ENCODE measurements at regions not wholly inside any gene's neighbourhood (a gene's known extent, or its start where the extent isn't known, plus 50 kb on each side); places are given as distances from the start of the nearest gene placed in this dataset.

- H3K9ac ChIP-seq (ENCODE audit: low read length), result no peak overlapping the region
- no peaks in the 10 kb centered on the region for H3K4me1 ChIP-seq (ENCODE audit: control insufficient read depth, insufficient read depth, low read length)
- H3K4me3 ChIP-seq (ENCODE audit: low read length), result no peak overlapping the region
- H3K27ac ChIP-seq (ENCODE audit: low read depth, low read length), result no peak overlapping the region
- no peaks in the 10 kb centered on the region for H3K27me3 ChIP-seq (ENCODE audit: control insufficient read depth, insufficient read depth, low read length)
- H3K36me3 ChIP-seq (ENCODE audit: control insufficient read depth, insufficient read depth, low read length), result no peaks in the 10 kb centered on the region
These were observed 342.2 kb upstream of the SFSWAP start for GRCh38 chr12:131368668-131369071.

GRCh38 chr12:131369094-131369845 is 341.6 kb upstream of the SFSWAP start:
- no peak overlapping the region for H3K4me3 ChIP-seq (ENCODE audit: low read length)
- H3K9ac ChIP-seq (ENCODE audit: low read length), result no peak overlapping the region
- no peak overlapping the region for H3K27ac ChIP-seq (ENCODE audit: low read depth, low read length)
- no peaks in the 10 kb centered on the region for H3K4me1 ChIP-seq (ENCODE audit: control insufficient read depth, insufficient read depth, low read length)
- H3K36me3 ChIP-seq (ENCODE audit: control insufficient read depth, insufficient read depth, low read length), result no peaks in the 10 kb centered on the region
- no peaks in the 10 kb centered on the region for H3K27me3 ChIP-seq (ENCODE audit: control insufficient read depth, insufficient read depth, low read length)

- H3K9ac ChIP-seq (ENCODE audit: low read length), result no peak overlapping the region
- no peaks in the 10 kb centered on the region for H3K27me3 ChIP-seq (ENCODE audit: control insufficient read depth, insufficient read depth, low read length)
- H3K4me3 ChIP-seq (ENCODE audit: low read length), result no peak overlapping the region
- no peak overlapping the region for H3K27ac ChIP-seq (ENCODE audit: low read depth, low read length)
- no peaks in the 10 kb centered on the region for H3K4me1 ChIP-seq (ENCODE audit: control insufficient read depth, insufficient read depth, low read length)
- H3K36me3 ChIP-seq (ENCODE audit: control insufficient read depth, insufficient read depth, low read length), result no peaks in the 10 kb centered on the region
These were observed 340.6 kb upstream of the SFSWAP start for GRCh38 chr12:131370321-131370720.

GRCh38 chr12:131370791-131371347 is 340.0 kb upstream of the SFSWAP start:
- no peak overlapping the region for H3K9ac ChIP-seq (ENCODE audit: low read length)
- H3K27ac ChIP-seq (ENCODE audit: low read depth, low read length), result no peak overlapping the region
- H3K4me3 ChIP-seq (ENCODE audit: low read length), result no peak overlapping the region
- H3K36me3 ChIP-seq (ENCODE audit: control insufficient read depth, insufficient read depth, low read length), result no peaks in the 10 kb centered on the region
- H3K27me3 ChIP-seq (ENCODE audit: control insufficient read depth, insufficient read depth, low read length), result no peaks in the 10 kb centered on the region
- H3K4me1 ChIP-seq (ENCODE audit: control insufficient read depth, insufficient read depth, low read length), result no peaks in the 10 kb centered on the region

GRCh38 chr12:131371401-131372170 is 339.3 kb upstream of the SFSWAP start:
- Histone ChIP-seq H3K36me3 (ENCODE audit: control insufficient read depth, insufficient read depth, low read length) (no peaks in the 10 kb centered on the region), H3K4me3 (ENCODE audit: low read length) (no peak overlapping the region), H3K27ac (ENCODE audit: low read depth, low read length) (no peak overlapping the region), H3K27me3 (ENCODE audit: control insufficient read depth, insufficient read depth, low read length) (no peaks in the 10 kb centered on the region), H3K4me1 (ENCODE audit: control insufficient read depth, insufficient read depth, low read length) (no peaks in the 10 kb centered on the region), H3K9ac (ENCODE audit: low read length) (no peak overlapping the region)

GRCh38 chr12:131372171-131372475 is 338.8 kb upstream of the SFSWAP start:
- no peaks in the 10 kb centered on the region for H3K36me3 ChIP-seq (ENCODE audit: control insufficient read depth, insufficient read depth, low read length)
- no peaks in the 10 kb centered on the region for H3K4me1 ChIP-seq (ENCODE audit: control insufficient read depth, insufficient read depth, low read length)
- no peaks in the 10 kb centered on the region for H3K27me3 ChIP-seq (ENCODE audit: control insufficient read depth, insufficient read depth, low read length)
- no peak overlapping the region for H3K27ac ChIP-seq (ENCODE audit: low read depth, low read length)
- no peak overlapping the region for H3K9ac ChIP-seq (ENCODE audit: low read length)
- no peak overlapping the region for H3K4me3 ChIP-seq (ENCODE audit: low read length)

- Histone ChIP-seq H3K4me3 (ENCODE audit: low read length) (no peak overlapping the region), H3K27ac (ENCODE audit: low read depth, low read length) (no peak overlapping the region), H3K9ac (ENCODE audit: low read length) (no peak overlapping the region), H3K27me3 (ENCODE audit: control insufficient read depth, insufficient read depth, low read length) (no peaks in the 10 kb centered on the region), H3K36me3 (ENCODE audit: control insufficient read depth, insufficient read depth, low read length) (no peaks in the 10 kb centered on the region), H3K4me1 (ENCODE audit: control insufficient read depth, insufficient read depth, low read length) (no peaks in the 10 kb centered on the region)
These were observed 338.1 kb upstream of the SFSWAP start for GRCh38 chr12:131372706-131373195.

GRCh38 chr12:131375261-131375971 is 335.5 kb upstream of the SFSWAP start:
- H3K9ac ChIP-seq (ENCODE audit: low read length), result no peak overlapping the region
- H3K27me3 ChIP-seq (ENCODE audit: control insufficient read depth, insufficient read depth, low read length), result peaks cover 2% of the 10 kb centered on the region
- no peak overlapping the region for H3K4me3 ChIP-seq (ENCODE audit: low read length)
- H3K27ac ChIP-seq (ENCODE audit: low read depth, low read length), result no peak overlapping the region
- no peaks in the 10 kb centered on the region for H3K36me3 ChIP-seq (ENCODE audit: control insufficient read depth, insufficient read depth, low read length)
- H3K4me1 ChIP-seq (ENCODE audit: control insufficient read depth, insufficient read depth, low read length), result no peaks in the 10 kb centered on the region

GRCh38 chr12:131375972-131376345 is 334.9 kb upstream of the SFSWAP start:
- no peaks in the 10 kb centered on the region for H3K36me3 ChIP-seq (ENCODE audit: control insufficient read depth, insufficient read depth, low read length)
- no peak overlapping the region for H3K4me3 ChIP-seq (ENCODE audit: low read length)
- H3K9ac ChIP-seq (ENCODE audit: low read length), result no peak overlapping the region

GRCh38 chr12:131378176-131378842 is 332.6 kb upstream of the SFSWAP start:
- Histone ChIP-seq H3K4me1 (ENCODE audit: control insufficient read depth, insufficient read depth, low read length) (no peaks in the 10 kb centered on the region), H3K27me3 (ENCODE audit: control insufficient read depth, insufficient read depth, low read length) (peaks cover 2% of the 10 kb centered on the region), H3K27ac (ENCODE audit: low read depth, low read length) (no peak overlapping the region), H3K9ac (ENCODE audit: low read length) (no peak overlapping the region), H3K36me3 (ENCODE audit: control insufficient read depth, insufficient read depth, low read length) (no peaks in the 10 kb centered on the region), H3K4me3 (ENCODE audit: low read length) (no peak overlapping the region)

More at GRCh38 chr12:131375972-131376345, 334.9 kb upstream of the SFSWAP start:
- Histone ChIP-seq H3K27ac (ENCODE audit: low read depth, low read length) (no peak overlapping the region), H3K27me3 (ENCODE audit: control insufficient read depth, insufficient read depth, low read length) (peaks cover 2% of the 10 kb centered on the region), H3K4me1 (ENCODE audit: control insufficient read depth, insufficient read depth, low read length) (no peaks in the 10 kb centered on the region)

GRCh38 chr12:131378861-131379665 is 331.8 kb upstream of the SFSWAP start:
- Histone ChIP-seq H3K27me3 (ENCODE audit: control insufficient read depth, insufficient read depth, low read length) (peaks cover 2% of the 10 kb centered on the region), H3K4me3 (ENCODE audit: low read length) (no peak overlapping the region), H3K4me1 (ENCODE audit: control insufficient read depth, insufficient read depth, low read length) (no peaks in the 10 kb centered on the region), H3K9ac (ENCODE audit: low read length) (no peak overlapping the region), H3K27ac (ENCODE audit: low read depth, low read length) (no peak overlapping the region), H3K36me3 (ENCODE audit: control insufficient read depth, insufficient read depth, low read length) (no peaks in the 10 kb centered on the region)

Data from rectal smooth muscle tissue (tissue), 1 donor.